Right atrium auricular region (tissue), 2 donors: ENCODE measurements at regions not wholly inside any gene's neighbourhood (a gene's known extent, or its start where the extent isn't known, plus 50 kb on each side); places are given as distances from the start of the nearest gene placed in this dataset.
A peak's percentile ranks its signal among the peaks of the same experiment; 100 is the strongest.

Experiments
- DNase-seq: peaks from one replicate; pipeline ENCODE4 v3.0.0-alpha.2; 2019; ENCODE audit warnings: low spot score
- H3K27ac ChIP-seq, 2 donors: fragments of 200-600 bp; sonication (generic); 1 replicate in 1 of 2; 2 replicates in 1 of 2; pipeline ENCODE4 v1.5.1; 2016 to 2019
- H3K27me3 ChIP-seq, 2 donors: fragments of 200-600 bp; sonication (generic); one replicate each; pipeline versions ENCODE4 v1.5.1 to v1.6.0; 2017 to 2019
- H3K36me3 ChIP-seq: fragments of 200-600 bp; sonication (generic); one replicate; pipeline ENCODE4 v1.5.1; 2016
- H3K4me1 ChIP-seq, 2 donors: fragments of 200-600 bp; sonication (generic); one replicate each; pipeline versions ENCODE4 v1.5.1 to v1.6.0; 2017 to 2019
- H3K4me3 ChIP-seq, 2 donors: fragments of 200-600 bp; sonication (generic); 1 replicate in 1 of 2; 2 replicates in 1 of 2; pipeline ENCODE4 v1.5.1; 2017 to 2019; ENCODE audit warnings: mild to moderate bottlenecking in 1 of 2, moderate library complexity in 1 of 2
- H3K9me3 ChIP-seq, 2 donors: fragments of 200-600 bp; sonication (generic); one replicate each; pipeline ENCODE4 v1.5.1; 2019
- CTCF ChIP-seq, 2 donors: fragments of 200-600 bp; sonication (generic); IDR thresholded peaks; one replicate each; pipeline ENCODE4 v1.5.1; 2019; ENCODE audit warnings: antibody characterized with exemption in 2 of 2

GRCh38 chr7:76149847-76150691 lies 51.6 kb upstream of the SRRM3 start:
- Histone ChIP-seq H3K9me3 (no peaks in the 10 kb centered on the region), H3K36me3 (no peaks in the 10 kb centered on the region), H3K27me3 (no peaks in the 10 kb centered on the region), H3K4me3 (peak overlapping the region in 1 of 2 donors; percentile 33), H3K4me1 (no peaks in the 10 kb centered on the region), H3K27ac (no peak overlapping the region)
- DNase-seq: no peak
- TF ChIP-seq CTCF (IDR thresholded peaks at IDR 0.05): no peak
